ENCODE measurements at regions not wholly inside any gene's neighbourhood (a gene's known extent, or its start where the extent isn't known, plus 50 kb on each side); places are given as distances from the start of the nearest gene placed in this dataset.

GRCh38 chr12:82565966-82566365, 120.7 kb upstream of the TMTC2 start:
- no peak overlapping the region for H3K4me3 ChIP-seq (ENCODE audit: low read depth, low read length)
- no peak for TF ChIP-seq CTCF (IDR thresholded peaks at IDR 0.05; ENCODE audit: low read depth, low read length, missing control alignments)
- DNase-seq (ENCODE audit: low read depth), result no peak

GRCh38 chr12:82567688-82568087, 119.0 kb upstream of the TMTC2 start:
- no peak for TF ChIP-seq CTCF (IDR thresholded peaks at IDR 0.05; ENCODE audit: low read depth, low read length, missing control alignments)
- DNase-seq (ENCODE audit: low read depth), result no peak

GRCh38 chr12:82574191-82574590, 112.5 kb upstream of the TMTC2 start:
- H3K4me3 ChIP-seq (ENCODE audit: low read depth, low read length), result no peak overlapping the region
- DNase-seq (ENCODE audit: low read depth), result no peak
- no peak for TF ChIP-seq CTCF (IDR thresholded peaks at IDR 0.05; ENCODE audit: low read depth, low read length, missing control alignments)

More at GRCh38 chr12:82567688-82568087, 119.0 kb upstream of the TMTC2 start:
- H3K4me3 ChIP-seq (ENCODE audit: low read depth, low read length), result no peak overlapping the region

GRCh38 chr12:82578725-82579124, 108.0 kb upstream of the TMTC2 start:
- DNase-seq (ENCODE audit: low read depth), result no peak
- no peak for TF ChIP-seq CTCF (IDR thresholded peaks at IDR 0.05; ENCODE audit: low read depth, low read length, missing control alignments)
- no peak overlapping the region for H3K4me3 ChIP-seq (ENCODE audit: low read depth, low read length)

GRCh38 chr12:82583756-82584155, 103.0 kb upstream of the TMTC2 start:
- DNase-seq (ENCODE audit: low read depth), result no peak
- no peak for TF ChIP-seq CTCF (IDR thresholded peaks at IDR 0.05; ENCODE audit: low read depth, low read length, missing control alignments)
- no peak overlapping the region for H3K4me3 ChIP-seq (ENCODE audit: low read depth, low read length)

GRCh38 chr12:82593143-82593542, 93.6 kb upstream of the TMTC2 start:
- H3K4me3 ChIP-seq (ENCODE audit: low read depth, low read length), result no peak overlapping the region
- TF ChIP-seq CTCF (IDR thresholded peaks at IDR 0.05; ENCODE audit: low read depth, low read length, missing control alignments), result no peak
- DNase-seq (ENCODE audit: low read depth), result no peak

- no peak for TF ChIP-seq CTCF (IDR thresholded peaks at IDR 0.05; ENCODE audit: low read depth, low read length, missing control alignments)
- H3K4me3 ChIP-seq (ENCODE audit: low read depth, low read length), result no peak overlapping the region
- DNase-seq (ENCODE audit: low read depth), result no peak
Measured at GRCh38 chr12:82593901-82594396, 92.8 kb upstream of the TMTC2 start.

Measured in GM12864 (cell line).